ENCODE measurements at regions not wholly inside any gene's neighbourhood (a gene's known extent, or its start where the extent isn't known, plus 50 kb on each side); places are given as distances from the start of the nearest gene placed in this dataset.

DNA sequence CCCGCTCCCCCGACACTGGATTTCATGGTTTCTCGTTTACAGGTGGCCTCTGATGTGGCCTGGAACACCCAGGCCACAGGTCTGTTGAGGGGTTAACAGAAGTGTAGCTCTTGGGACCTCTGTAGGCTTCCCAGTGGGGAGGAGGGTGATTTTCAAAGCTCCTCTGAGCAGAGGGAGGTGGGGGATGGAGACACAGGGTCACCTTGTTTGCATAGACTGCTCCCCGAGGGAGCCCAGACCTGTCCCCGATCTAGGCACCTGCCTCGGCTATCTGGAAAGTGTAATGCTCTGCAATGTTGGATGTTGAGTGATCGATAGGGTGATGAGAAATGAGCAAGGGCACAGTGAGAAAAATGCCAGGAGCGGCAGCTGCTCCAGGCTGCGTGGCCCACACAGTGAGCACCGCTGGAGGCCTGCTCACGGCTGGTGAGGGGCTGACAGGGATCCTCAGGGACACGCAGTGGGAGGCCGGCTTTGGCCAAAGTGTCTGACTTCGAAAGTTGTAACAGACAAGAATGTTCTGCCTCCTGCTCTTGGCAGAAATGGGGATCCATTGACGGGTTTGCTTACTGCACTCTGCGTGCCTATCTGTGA is 594.1 kb downstream of the BRD1 start:
- Histone ChIP-seq H3K9me3 (ENCODE audit: control insufficient read depth, insufficient read depth, low read depth, low read length) (no peaks in the 10 kb centered on the region), H3K36me3 (ENCODE audit: control insufficient read depth in 2 of 2, insufficient read depth in 1 of 2, low read length in 2 of 2) (no peaks in the 10 kb centered on the region), H3K27ac (ENCODE audit: extremely low read depth, low read depth, low read length) (no peak overlapping the region), H3K4me1 (ENCODE audit: control insufficient read depth, insufficient read depth, low read length) (no peaks in the 10 kb centered on the region), H3K4me3 (ENCODE audit: low read depth, low read length) (no peak overlapping the region)
- CTCF ChIA-PET = no interaction called here
- POLR2A ChIA-PET = no interaction called here
- no peak for TF ChIP-seq KLF1 (tag by site-specific recombination; IDR thresholded peaks at IDR 0.05)
- TF ChIP-seq ZIC2 (tag by site-specific recombination; IDR thresholded peaks at IDR 0.05) = peak; percentile 31; the same call in 1 of the 2 replicates
- no peak for TF ChIP-seq ZNF510 (tag by site-specific recombination; IDR thresholded peaks at IDR 0.05; ENCODE audit: insufficient replicate concordance)
- TF ChIP-seq ZNF792 (tag by site-specific recombination; IDR thresholded peaks at IDR 0.05) = no peak
- TF ChIP-seq ZNF76 (tag by site-specific recombination; IDR thresholded peaks at IDR 0.05; ENCODE audit: borderline replicate concordance, low read depth) = no peak
- TF ChIP-seq, protein P1, sequence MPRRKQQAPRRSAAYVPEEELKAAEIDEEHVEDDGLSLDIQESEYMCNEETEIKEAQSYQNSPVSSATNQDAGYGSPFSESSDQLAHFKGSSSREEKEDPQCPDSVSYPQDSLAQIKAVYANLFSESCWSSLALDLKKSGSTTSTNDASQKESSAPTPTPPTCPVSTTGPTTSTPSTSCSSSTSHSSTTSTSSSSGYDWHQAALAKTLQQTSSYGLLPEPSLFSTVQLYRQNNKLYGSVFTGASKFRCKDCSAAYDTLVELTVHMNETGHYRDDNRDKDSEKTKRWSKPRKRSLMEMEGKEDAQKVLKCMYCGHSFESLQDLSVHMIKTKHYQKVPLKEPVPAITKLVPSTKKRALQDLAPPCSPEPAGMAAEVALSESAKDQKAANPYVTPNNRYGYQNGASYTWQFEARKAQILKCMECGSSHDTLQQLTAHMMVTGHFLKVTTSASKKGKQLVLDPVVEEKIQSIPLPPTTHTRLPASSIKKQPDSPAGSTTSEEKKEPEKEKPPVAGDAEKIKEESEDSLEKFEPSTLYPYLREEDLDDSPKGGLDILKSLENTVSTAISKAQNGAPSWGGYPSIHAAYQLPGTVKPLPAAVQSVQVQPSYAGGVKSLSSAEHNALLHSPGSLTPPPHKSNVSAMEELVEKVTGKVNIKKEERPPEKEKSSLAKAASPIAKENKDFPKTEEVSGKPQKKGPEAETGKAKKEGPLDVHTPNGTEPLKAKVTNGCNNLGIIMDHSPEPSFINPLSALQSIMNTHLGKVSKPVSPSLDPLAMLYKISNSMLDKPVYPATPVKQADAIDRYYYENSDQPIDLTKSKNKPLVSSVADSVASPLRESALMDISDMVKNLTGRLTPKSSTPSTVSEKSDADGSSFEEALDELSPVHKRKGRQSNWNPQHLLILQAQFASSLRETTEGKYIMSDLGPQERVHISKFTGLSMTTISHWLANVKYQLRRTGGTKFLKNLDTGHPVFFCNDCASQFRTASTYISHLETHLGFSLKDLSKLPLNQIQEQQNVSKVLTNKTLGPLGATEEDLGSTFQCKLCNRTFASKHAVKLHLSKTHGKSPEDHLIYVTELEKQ (tag by site-specific recombination; IDR thresholded peaks at IDR 0.05; ENCODE audit: borderline replicate concordance) = no peak
- TF ChIP-seq, protein P2, sequence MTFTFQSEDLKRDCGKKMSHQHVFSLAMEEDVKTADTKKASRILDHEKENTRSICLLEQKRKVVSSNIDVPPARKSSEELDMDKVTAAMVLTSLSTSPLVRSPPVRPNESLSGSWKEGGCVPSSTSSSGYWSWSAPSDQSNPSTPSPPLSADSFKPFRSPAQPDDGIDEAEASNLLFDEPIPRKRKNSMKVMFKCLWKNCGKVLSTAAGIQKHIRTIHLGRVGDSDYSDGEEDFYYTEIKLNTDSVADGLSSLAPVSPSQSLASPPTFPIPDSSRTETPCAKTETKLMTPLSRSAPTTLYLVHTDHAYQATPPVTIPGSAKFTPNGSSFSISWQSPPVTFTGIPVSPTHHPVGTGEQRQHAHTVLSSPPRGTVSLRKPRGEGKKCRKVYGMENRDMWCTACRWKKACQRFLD (tag by site-specific recombination; IDR thresholded peaks at IDR 0.05) = no peak
- TF ChIP-seq SCRT1 (tag by site-specific recombination; IDR thresholded peaks at IDR 0.05; ENCODE audit: borderline replicate concordance) = no peak
- TF ChIP-seq ZNF837 (tag by site-specific recombination; IDR thresholded peaks at IDR 0.05) = no peak

DNA sequence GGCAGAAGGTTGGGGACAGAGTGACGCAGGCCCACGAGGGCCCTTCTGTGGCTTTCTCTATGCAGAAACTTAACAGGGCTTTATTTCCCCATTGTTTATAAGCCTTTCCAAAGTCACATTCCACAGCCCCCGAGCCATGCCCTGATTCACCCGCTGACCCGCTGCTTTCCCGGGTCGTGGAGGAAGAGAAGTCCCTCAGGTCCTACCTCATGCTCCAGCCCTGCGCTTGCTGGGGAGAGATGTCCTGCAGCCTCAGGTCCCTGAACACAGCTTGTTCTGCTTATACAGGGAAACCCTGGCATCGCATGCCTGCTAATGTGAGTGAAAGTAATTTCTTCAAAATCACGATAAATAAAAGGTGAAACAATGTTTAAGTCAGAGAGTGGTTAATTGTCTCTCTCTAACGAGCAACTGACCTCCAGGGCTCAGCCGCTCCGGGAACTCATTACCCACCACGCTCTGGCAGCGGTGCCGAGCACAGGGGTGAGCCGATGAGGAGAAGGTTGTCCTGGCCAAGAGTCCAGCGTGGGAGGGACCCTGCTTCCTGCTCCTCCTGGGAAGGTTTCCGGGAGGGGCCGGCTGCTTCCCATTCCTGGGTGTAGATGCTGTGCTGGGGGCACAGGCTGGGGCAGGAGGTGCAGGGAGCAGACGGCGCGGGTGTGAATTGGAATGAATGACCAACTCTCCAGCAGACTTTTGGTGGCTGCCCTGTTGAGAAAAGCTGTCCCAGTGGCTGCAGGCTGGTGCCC is 595.2 kb downstream of the BRD1 start:
- no peak overlapping the region for H3K4me3 ChIP-seq (ENCODE audit: low read depth, low read length)
- TF ChIP-seq, protein P3, sequence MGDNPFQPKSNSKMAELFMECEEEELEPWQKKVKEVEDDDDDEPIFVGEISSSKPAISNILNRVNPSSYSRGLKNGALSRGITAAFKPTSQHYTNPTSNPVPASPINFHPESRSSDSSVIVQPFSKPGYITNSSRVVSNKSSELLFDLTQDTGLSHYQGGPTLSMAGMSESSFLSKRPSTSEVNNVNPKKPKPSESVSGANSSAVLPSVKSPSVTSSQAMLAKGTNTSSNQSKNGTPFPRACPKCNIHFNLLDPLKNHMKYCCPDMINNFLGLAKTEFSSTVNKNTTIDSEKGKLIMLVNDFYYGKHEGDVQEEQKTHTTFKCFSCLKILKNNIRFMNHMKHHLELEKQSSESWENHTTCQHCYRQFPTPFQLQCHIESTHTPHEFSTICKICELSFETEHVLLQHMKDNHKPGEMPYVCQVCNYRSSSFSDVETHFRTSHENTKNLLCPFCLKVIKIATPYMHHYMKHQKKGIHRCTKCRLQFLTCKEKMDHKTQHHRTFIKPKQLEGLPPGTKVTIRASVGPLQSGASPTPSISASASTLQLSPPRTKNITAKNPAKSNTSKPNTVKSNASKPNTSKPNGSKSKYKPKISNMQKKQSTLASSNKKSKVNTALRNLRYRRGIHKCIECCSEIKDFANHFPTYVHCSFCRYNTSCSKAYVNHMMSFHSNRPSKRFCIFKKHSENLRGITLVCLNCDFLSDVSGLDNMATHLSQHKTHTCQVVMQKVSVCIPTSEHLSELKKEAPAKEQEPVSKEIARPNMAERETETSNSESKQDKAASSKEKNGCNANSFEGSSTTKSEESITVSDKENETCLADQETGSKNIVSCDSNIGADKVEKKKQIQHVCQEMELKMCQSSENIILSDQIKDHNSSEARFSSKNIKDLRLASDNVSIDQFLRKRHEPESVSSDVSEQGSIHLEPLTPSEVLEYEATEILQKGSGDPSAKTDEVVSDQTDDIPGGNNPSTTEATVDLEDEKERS (tag by site-specific recombination; IDR thresholded peaks at IDR 0.05) = no peak
- TF ChIP-seq GFI1B (tag by site-specific recombination; IDR thresholded peaks at IDR 0.05) = no peak
- TF ChIP-seq ZNF157 (tag by site-specific recombination; IDR thresholded peaks at IDR 0.05) = no peak
- TF ChIP-seq HOXC10 (CRISPR knock-in tag; IDR thresholded peaks at IDR 0.05) = no peak
- TF ChIP-seq, protein P4, sequence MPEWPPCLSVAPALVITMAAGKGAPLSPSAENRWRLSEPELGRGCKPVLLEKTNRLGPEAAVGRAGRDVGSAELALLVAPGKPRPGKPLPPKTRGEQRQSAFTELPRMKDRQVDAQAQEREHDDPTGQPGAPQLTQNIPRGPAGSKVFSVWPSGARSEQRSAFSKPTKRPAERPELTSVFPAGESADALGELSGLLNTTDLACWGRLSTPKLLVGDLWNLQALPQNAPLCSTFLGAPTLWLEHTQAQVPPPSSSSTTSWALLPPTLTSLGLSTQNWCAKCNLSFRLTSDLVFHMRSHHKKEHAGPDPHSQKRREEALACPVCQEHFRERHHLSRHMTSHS (tag by site-specific recombination; IDR thresholded peaks at IDR 0.05) = no peak
- TF ChIP-seq ZBTB7A (tag by site-specific recombination; IDR thresholded peaks at IDR 0.05; ENCODE audit: low read depth) = no peak
- no peak for TF ChIP-seq WT1 (tag by site-specific recombination; IDR thresholded peaks at IDR 0.05)
- no peak for TF ChIP-seq ZBTB20 (tag by site-specific recombination; IDR thresholded peaks at IDR 0.05)
- TF ChIP-seq IKZF3 (tag by site-specific recombination; IDR thresholded peaks at IDR 0.05) = no peak
- no peak for TF ChIP-seq ZNF223 (tag by site-specific recombination; IDR thresholded peaks at IDR 0.05)
- no peak for TF ChIP-seq ZNF335 (tag by site-specific recombination; conservative IDR thresholded peaks at IDR 0.05)
- TF ChIP-seq ZNF302 (tag by site-specific recombination; IDR thresholded peaks at IDR 0.05; ENCODE audit: low read depth) = no peak
- no peak for TF ChIP-seq ZNF664 (tag by site-specific recombination; IDR thresholded peaks at IDR 0.05)
- TF ChIP-seq ZNF366 (tag by site-specific recombination; conservative IDR thresholded peaks at IDR 0.05) = no peak
- no peak for TF ChIP-seq ZNF239 (tag by site-specific recombination; IDR thresholded peaks at IDR 0.05)
- no peak for TF ChIP-seq ZEB2 (tag by site-specific recombination; IDR thresholded peaks at IDR 0.05)
- TF ChIP-seq ZNF571 (tag by site-specific recombination; IDR thresholded peaks at IDR 0.05) = no peak
- TF ChIP-seq ZNF132 (tag by site-specific recombination; IDR thresholded peaks at IDR 0.05; ENCODE audit: borderline replicate concordance) = no peak
- no peak overlapping the region for H3K27ac ChIP-seq (ENCODE audit: extremely low read depth, low read depth, low read length)
- no peaks in the 10 kb centered on the region for H3K4me1 ChIP-seq (ENCODE audit: control insufficient read depth, insufficient read depth, low read length)
- no peaks in the 10 kb centered on the region for H3K9me3 ChIP-seq (ENCODE audit: control insufficient read depth, insufficient read depth, low read depth, low read length)
- no peaks in the 10 kb centered on the region for H3K36me3 ChIP-seq (ENCODE audit: control insufficient read depth in 2 of 2, insufficient read depth in 1 of 2, low read length in 2 of 2)
- ChIA-PET POLR2A (no interaction called here), CTCF (no interaction called here)
